Rectal smooth muscle tissue (tissue), 1 donor: ENCODE measurements at regions not wholly inside any gene's neighbourhood (a gene's known extent, or its start where the extent isn't known, plus 50 kb on each side); places are given as distances from the start of the nearest gene placed in this dataset.
"Not testable (repeated sequence)": the region's sequence is repeated elsewhere in the genome, so short reads cannot be mapped to it uniquely, and the experiment has no call there.

Source experiments
- H3K27ac ChIP-seq: one replicate; pipeline ENCODE4 v1.7.0; 2013; ENCODE audit warnings: low read depth, low read length, inconsistent platforms
- H3K27me3 ChIP-seq: one replicate; pipeline ENCODE4 v1.7.0; 2013; ENCODE audit warnings: low read length; ENCODE audit not compliant: control insufficient read depth, insufficient read depth
- H3K36me3 ChIP-seq: one replicate; pipeline ENCODE4 v1.7.0; 2013; ENCODE audit warnings: low read length; ENCODE audit not compliant: control insufficient read depth, insufficient read depth
- H3K4me1 ChIP-seq: one replicate; pipeline ENCODE4 v1.7.0; 2013; ENCODE audit warnings: low read length; ENCODE audit not compliant: control insufficient read depth, insufficient read depth
- H3K4me3 ChIP-seq: one replicate; pipeline ENCODE4 v1.7.0; 2013; ENCODE audit warnings: low read length
- H3K9ac ChIP-seq: one replicate; pipeline ENCODE4 v1.7.0; 2013; ENCODE audit warnings: low read length

GRCh38 chr16:52353249-52353648, 193.7 kb downstream of the TOX3 start:
- H3K27ac ChIP-seq = no peak overlapping the region
- H3K4me1 ChIP-seq = no peaks in the 10 kb centered on the region
- no peak overlapping the region for H3K9ac ChIP-seq
- H3K4me3 ChIP-seq = no peak overlapping the region
- no peaks in the 10 kb centered on the region for H3K36me3 ChIP-seq
- no peaks in the 10 kb centered on the region for H3K27me3 ChIP-seq

- no peaks in the 10 kb centered on the region for H3K36me3 ChIP-seq
Observed at GRCh38 chr16:52351451-52351850, 195.5 kb downstream of the TOX3 start.

GRCh38 chr16:52350031-52350642, 196.8 kb downstream of the TOX3 start:
- Histone ChIP-seq H3K4me1 (no peaks in the 10 kb centered on the region), H3K27ac (no peak overlapping the region), H3K9ac (no peak overlapping the region), H3K36me3 (no peaks in the 10 kb centered on the region), H3K27me3 (no peaks in the 10 kb centered on the region), H3K4me3 (no peak overlapping the region)

More at GRCh38 chr16:52351451-52351850, 195.5 kb downstream of the TOX3 start:
- Histone ChIP-seq H3K9ac (no peak overlapping the region), H3K4me3 (no peak overlapping the region), H3K4me1 (no peaks in the 10 kb centered on the region), H3K27ac (no peak overlapping the region), H3K27me3 (no peaks in the 10 kb centered on the region)

GRCh38 chr16:52346709-52347108, 200.2 kb downstream of the TOX3 start:
- H3K36me3 ChIP-seq = no peaks in the 10 kb centered on the region
- no peaks in the 10 kb centered on the region for H3K4me1 ChIP-seq
- no peak overlapping the region for H3K4me3 ChIP-seq
- no peak overlapping the region for H3K27ac ChIP-seq
- no peaks in the 10 kb centered on the region for H3K27me3 ChIP-seq
- H3K9ac ChIP-seq = no peak overlapping the region

GRCh38 chr16:52333673-52334072, 213.3 kb downstream of the TOX3 start:
- H3K27me3 ChIP-seq, H3K4me1 ChIP-seq, H3K36me3 ChIP-seq, H3K9ac ChIP-seq, H3K4me3 ChIP-seq, H3K27ac ChIP-seq: not testable (repeated sequence)

- Histone ChIP-seq H3K4me3 (no peak overlapping the region), H3K36me3 (no peaks in the 10 kb centered on the region), H3K27ac (no peak overlapping the region)
Observed at GRCh38 chr16:52320930-52321439, 226.0 kb downstream of the TOX3 start.

GRCh38 chr16:52318302-52319009, 228.5 kb downstream of the TOX3 start:
- no peaks in the 10 kb centered on the region for H3K4me1 ChIP-seq
- no peak overlapping the region for H3K27ac ChIP-seq
- H3K27me3 ChIP-seq = no peaks in the 10 kb centered on the region
- H3K9ac ChIP-seq = no peak overlapping the region
- H3K4me3 ChIP-seq = no peak overlapping the region
- H3K36me3 ChIP-seq = no peaks in the 10 kb centered on the region

More at GRCh38 chr16:52320930-52321439, 226.0 kb downstream of the TOX3 start:
- Histone ChIP-seq H3K9ac (no peak overlapping the region), H3K27me3 (no peaks in the 10 kb centered on the region), H3K4me1 (no peaks in the 10 kb centered on the region)

GRCh38 chr16:52316241-52316640, 230.7 kb downstream of the TOX3 start:
- Histone ChIP-seq H3K36me3 (no peaks in the 10 kb centered on the region), H3K27me3 (no peaks in the 10 kb centered on the region), H3K9ac (no peak overlapping the region), H3K4me1 (no peaks in the 10 kb centered on the region), H3K27ac (no peak overlapping the region), H3K4me3 (no peak overlapping the region)

GRCh38 chr16:52312716-52313115, 234.2 kb downstream of the TOX3 start:
- H3K27me3 ChIP-seq = no peaks in the 10 kb centered on the region
- no peak overlapping the region for H3K4me3 ChIP-seq
- H3K4me1 ChIP-seq = no peaks in the 10 kb centered on the region
- no peak overlapping the region for H3K9ac ChIP-seq
- H3K36me3 ChIP-seq = no peaks in the 10 kb centered on the region
- no peak overlapping the region for H3K27ac ChIP-seq

GRCh38 chr16:52309446-52310416, 237.2 kb downstream of the TOX3 start:
- no peaks in the 10 kb centered on the region for H3K27me3 ChIP-seq
- no peak overlapping the region for H3K9ac ChIP-seq
- no peaks in the 10 kb centered on the region for H3K4me1 ChIP-seq
- H3K36me3 ChIP-seq = no peaks in the 10 kb centered on the region
- no peak overlapping the region for H3K4me3 ChIP-seq
- H3K27ac ChIP-seq = no peak overlapping the region

- no peak overlapping the region for H3K9ac ChIP-seq
- no peaks in the 10 kb centered on the region for H3K36me3 ChIP-seq
- H3K27me3 ChIP-seq = no peaks in the 10 kb centered on the region
- no peak overlapping the region for H3K27ac ChIP-seq
- H3K4me3 ChIP-seq = no peak overlapping the region
- no peaks in the 10 kb centered on the region for H3K4me1 ChIP-seq
Observed at GRCh38 chr16:52308051-52308450, 238.9 kb downstream of the TOX3 start.

GRCh38 chr16:52301026-52301425, 245.9 kb downstream of the TOX3 start:
- Histone ChIP-seq H3K4me1 (no peaks in the 10 kb centered on the region), H3K36me3 (no peaks in the 10 kb centered on the region), H3K9ac (no peak overlapping the region), H3K4me3 (no peak overlapping the region), H3K27me3 (no peaks in the 10 kb centered on the region), H3K27ac (no peak overlapping the region)
